Dermis microvascular lymphatic vessel endothelial cell (primary cell): ENCODE measurements at regions not wholly inside any gene's neighbourhood (a gene's known extent, or its start where the extent isn't known, plus 50 kb on each side); places are given as distances from the start of the nearest gene placed in this dataset.

Experiments
- DNase-seq, 2 donors: peaks; one replicate each; pipeline versions ENCODE4 v3.0.0 to v3.0.0-alpha.2; 2010; ENCODE audit warnings: low read depth in 2 of 2

- DNase-seq, result no peak
These were observed 86.9 kb downstream of the FGF9 start for GRCh38 chr13:21757763-21758162.

- no peak for DNase-seq
These were observed 87.6 kb downstream of the FGF9 start for GRCh38 chr13:21758441-21758840.

- no peak for DNase-seq
These were observed 88.6 kb downstream of the FGF9 start for GRCh38 chr13:21759463-21759862.

- no peak for DNase-seq
These were observed 89.0 kb downstream of the FGF9 start for GRCh38 chr13:21759911-21760310.

- no peak for DNase-seq
These were observed 90.9 kb downstream of the FGF9 start for GRCh38 chr13:21761770-21762169.

- no peak for DNase-seq
These were observed 91.6 kb downstream of the FGF9 start for GRCh38 chr13:21762512-21762911.

- no peak for DNase-seq
These were observed 96.2 kb downstream of the FGF9 start for GRCh38 chr13:21767032-21767431.

- DNase-seq, result no peak
These were observed 100.2 kb downstream of the FGF9 start for GRCh38 chr13:21771075-21771474.

GRCh38 chr13:21777166-21777565 lies 106.3 kb downstream of the FGF9 start:
- DNase-seq, result no peak

GRCh38 chr13:21777813-21778212 lies 106.9 kb downstream of the FGF9 start:
- DNase-seq, result no peak

GRCh38 chr13:21782736-21783135 lies 111.9 kb downstream of the FGF9 start:
- DNase-seq, result no peak

GRCh38 chr13:21785990-21786389 lies 115.1 kb downstream of the FGF9 start:
- no peak for DNase-seq

GRCh38 chr13:21796066-21796465 lies 125.2 kb downstream of the FGF9 start:
- DNase-seq, result no peak

GRCh38 chr13:21796775-21797514 lies 126.1 kb downstream of the FGF9 start:
- no peak for DNase-seq

- no peak for DNase-seq
These were observed 126.9 kb downstream of the FGF9 start for GRCh38 chr13:21797736-21798135.

GRCh38 chr13:21798181-21798580 lies 127.3 kb downstream of the FGF9 start:
- no peak for DNase-seq

GRCh38 chr13:21799671-21800070 lies 128.8 kb downstream of the FGF9 start:
- DNase-seq, result no peak

- DNase-seq, result no peak
These were observed 130.2 kb downstream of the FGF9 start for GRCh38 chr13:21800837-21801616.

- no peak for DNase-seq
These were observed 134.9 kb downstream of the FGF9 start for GRCh38 chr13:21805733-21806132.

- no peak for DNase-seq
These were observed 141.3 kb downstream of the FGF9 start for GRCh38 chr13:21812192-21812626.

- no peak for DNase-seq
These were observed 142.2 kb downstream of the FGF9 start for GRCh38 chr13:21813110-21813509.

GRCh38 chr13:21813844-21814243 lies 143.0 kb downstream of the FGF9 start:
- no peak for DNase-seq

- DNase-seq, result no peak
These were observed 143.7 kb downstream of the FGF9 start for GRCh38 chr13:21814604-21815003.
